Psoas muscle (tissue), 7 donors: ENCODE measurements at regions not wholly inside any gene's neighbourhood (a gene's known extent, or its start where the extent isn't known, plus 50 kb on each side); places are given as distances from the start of the nearest gene placed in this dataset.
"Not testable (repeated sequence)": the region's sequence is repeated elsewhere in the genome, so short reads cannot be mapped to it uniquely, and the experiment has no call there.

Experiments
- ATAC-seq, 4 donors: fragments of 200-7000 bp; cut with Tn5 transposase; one replicate each; pipeline ENCODE4 v1.9.1; 2020; ENCODE audit warnings: moderate library complexity in 3 of 4, mild to moderate bottlenecking in 2 of 4
- DNase-seq, 2 donors: peaks; one replicate each; pipeline ENCODE4 v3.0.0-alpha.2; 2020
- H3K27ac ChIP-seq: fragments of 200-600 bp; one replicate; pipeline ENCODE4 v1.8.0; 2022
- H3K27me3 ChIP-seq, 3 donors: fragments of 200-600 bp in 1 of 3; one replicate each; pipeline versions ENCODE4 v1.6.1 to v1.8.0; 2013 to 2022; ENCODE audit warnings: low read length in 2 of 3, mild to moderate bottlenecking in 2 of 3, moderate library complexity in 1 of 3; ENCODE audit not compliant: insufficient read depth in 3 of 3
- H3K36me3 ChIP-seq, 2 donors: fragments of 200-600 bp in 1 of 2; one replicate each; pipeline versions ENCODE4 v1.6.1 to v1.8.0; 2013 to 2022; ENCODE audit warnings: low read depth in 1 of 2, mild to moderate bottlenecking in 1 of 2, moderate library complexity in 1 of 2; ENCODE audit not compliant: insufficient read depth in 1 of 2
- H3K4me1 ChIP-seq: fragments of 200-600 bp; one replicate; pipeline ENCODE4 v1.8.0; 2022
- H3K4me3 ChIP-seq: fragments of 200-600 bp; one replicate; pipeline ENCODE4 v1.8.0; 2022; ENCODE audit warnings: mild to moderate bottlenecking
- H3K9me3 ChIP-seq: fragments of 200-600 bp; one replicate; pipeline ENCODE4 v1.8.0; 2022
- WGBS, 3 donors: extraction: QIAGEN DNeasy Blood & Tissue Kit; methylation state at CpG; one replicate each; pipeline versions ENCODE4 v1.1.6 to v1.1.7; 2013; 5-methylcytosine and 5-hydroxymethylcytosine counted together
- intact Hi-C, 2 donors: fragments of 100-400 bp; cut with DNase I; formaldehyde crosslinking; loops; one replicate each; pipeline versions ENCODE4 v1.11.0 to v1.14.2; 2022
- TF ChIP-seq, protein P1 (sequence below): fragments of 200-600 bp; IDR thresholded peaks from one replicate; pipeline ENCODE4 v1.8.0; 2022; ENCODE audit warnings: antibody characterized with exemption
- donor health status: healthy with polysubstance abuse.
- donor health status: DM: no; HTN: no; CAD: no; lungs with moderate emphysema.
- donor health status: Bipolar disorder and iron deficiency.
- donor health status: healthy.
- donor health status: DM: yes; HTN: yes; CAD: no.
- donor health status: DM: no; HTN: no; CAD: no.
- donor health status: DM: yes; HTN: yes; CAD: no.

- 24 to 27% (median 26%) methylated on average over 8 of the region's 8 CpGs for WGBS, 3 donors
These were observed 231.1 kb downstream of the ANKRD30B start for GRCh38 chr18:14978962-14979535.

DNA sequence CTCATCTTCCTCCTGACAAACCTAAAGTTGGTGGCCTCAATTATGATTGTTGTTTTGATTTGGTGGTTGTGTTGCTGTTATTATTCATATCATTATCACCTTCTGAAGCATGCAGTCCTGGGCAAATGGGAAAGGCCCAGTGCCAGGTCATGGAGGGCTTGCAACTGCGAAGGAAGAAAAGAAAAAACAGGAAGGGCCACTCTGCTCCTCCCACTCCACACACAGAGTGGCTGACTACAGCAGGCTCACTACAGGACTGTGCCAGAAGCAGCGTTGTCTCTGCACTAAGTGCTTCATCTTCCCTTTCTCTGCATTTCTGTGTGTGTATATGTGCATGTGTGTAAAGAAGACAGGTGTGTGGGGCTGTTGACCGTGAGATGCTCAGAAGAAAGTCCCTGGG is 231.9 kb downstream of the ANKRD30B start:
- TF ChIP-seq, protein P1, sequence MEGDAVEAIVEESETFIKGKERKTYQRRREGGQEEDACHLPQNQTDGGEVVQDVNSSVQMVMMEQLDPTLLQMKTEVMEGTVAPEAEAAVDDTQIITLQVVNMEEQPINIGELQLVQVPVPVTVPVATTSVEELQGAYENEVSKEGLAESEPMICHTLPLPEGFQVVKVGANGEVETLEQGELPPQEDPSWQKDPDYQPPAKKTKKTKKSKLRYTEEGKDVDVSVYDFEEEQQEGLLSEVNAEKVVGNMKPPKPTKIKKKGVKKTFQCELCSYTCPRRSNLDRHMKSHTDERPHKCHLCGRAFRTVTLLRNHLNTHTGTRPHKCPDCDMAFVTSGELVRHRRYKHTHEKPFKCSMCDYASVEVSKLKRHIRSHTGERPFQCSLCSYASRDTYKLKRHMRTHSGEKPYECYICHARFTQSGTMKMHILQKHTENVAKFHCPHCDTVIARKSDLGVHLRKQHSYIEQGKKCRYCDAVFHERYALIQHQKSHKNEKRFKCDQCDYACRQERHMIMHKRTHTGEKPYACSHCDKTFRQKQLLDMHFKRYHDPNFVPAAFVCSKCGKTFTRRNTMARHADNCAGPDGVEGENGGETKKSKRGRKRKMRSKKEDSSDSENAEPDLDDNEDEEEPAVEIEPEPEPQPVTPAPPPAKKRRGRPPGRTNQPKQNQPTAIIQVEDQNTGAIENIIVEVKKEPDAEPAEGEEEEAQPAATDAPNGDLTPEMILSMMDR: no peak
- Histone ChIP-seq H3K27me3 (no peaks in the 10 kb centered on the region), H3K36me3 (no peaks in the 10 kb centered on the region), H3K9me3 (no peaks in the 10 kb centered on the region), H3K27ac (no peak overlapping the region), H3K4me1 (no peaks in the 10 kb centered on the region), H3K4me3 (no peak overlapping the region)
- ATAC-seq (no peak), DNase-seq (no peak)
- intact Hi-C loops: no loop called here
- WGBS, 3 donors: 56 to 65% (median 65%) methylated on average over 3 of the region's 3 CpGs

More at GRCh38 chr18:14978962-14979535, 231.1 kb downstream of the ANKRD30B start:
- DNase-seq (no peak), ATAC-seq (no peak)
- Histone ChIP-seq H3K4me3 (no peak overlapping the region), H3K9me3 (no peaks in the 10 kb centered on the region), H3K27ac (no peak overlapping the region), H3K4me1 (no peaks in the 10 kb centered on the region), H3K36me3 (no peaks in the 10 kb centered on the region), H3K27me3 (no peaks in the 10 kb centered on the region)
- intact Hi-C loops: no loop called here
- TF ChIP-seq, protein P1: peak; percentile 16

DNA sequence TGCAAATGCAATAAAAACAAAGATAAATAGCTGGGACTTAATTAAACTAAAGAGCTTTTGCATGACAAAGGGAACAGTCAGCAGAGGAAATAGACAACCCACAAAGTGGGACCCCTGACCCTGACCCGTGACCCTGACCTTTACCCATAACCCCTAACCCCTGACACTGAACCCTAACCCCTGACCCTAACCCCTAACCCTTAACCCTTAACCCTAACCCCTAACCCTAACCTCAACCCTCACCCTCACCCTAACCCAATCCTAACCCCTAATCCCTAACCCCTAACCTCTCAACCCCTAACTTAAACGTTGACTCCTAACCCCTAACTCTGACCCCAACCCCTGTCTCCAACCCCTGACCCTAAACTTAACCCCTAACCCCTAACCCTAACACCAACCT is 236.6 kb downstream of the ANKRD30B start:
- ATAC-seq, DNase-seq, H3K27ac ChIP-seq, H3K9me3 ChIP-seq, H3K36me3 ChIP-seq, H3K27me3 ChIP-seq, H3K4me3 ChIP-seq, intact Hi-C loops, H3K4me1 ChIP-seq: not testable (repeated sequence)
- WGBS, 3 donors: 44 to 57% (median 48%) methylated on average over 2 of the region's 2 CpGs

- H3K4me3 ChIP-seq, DNase-seq, H3K27me3 ChIP-seq, H3K27ac ChIP-seq, H3K4me1 ChIP-seq, H3K36me3 ChIP-seq, intact Hi-C loops, ATAC-seq, H3K9me3 ChIP-seq: not testable (repeated sequence)
- WGBS, 3 donors: 88% methylated on average over 20 of the region's 20 CpGs
These were observed 237.5 kb downstream of the ANKRD30B start for GRCh38 chr18:14985291-14986013.

DNA sequence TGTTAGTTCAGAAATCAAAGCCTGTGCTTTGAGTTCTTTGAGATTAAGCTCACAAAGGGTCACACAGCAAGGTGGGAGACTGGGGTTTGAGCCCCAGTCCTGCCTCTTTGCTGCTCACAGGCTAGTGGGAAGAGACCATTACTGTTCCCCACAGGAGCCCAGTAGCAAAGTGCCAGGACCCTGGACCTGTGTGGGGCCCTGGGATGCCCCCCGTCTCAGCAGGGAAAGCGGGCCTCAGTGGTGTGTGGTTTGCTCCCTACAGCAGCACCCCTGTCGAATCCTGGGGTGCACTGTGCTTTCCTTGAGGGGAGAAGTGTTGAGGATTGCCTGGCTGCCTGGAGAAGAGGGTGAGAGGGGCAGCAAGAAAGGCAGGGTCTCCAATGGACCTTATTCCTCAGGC is 239.4 kb downstream of the ANKRD30B start:
- H3K4me1 ChIP-seq, ATAC-seq, H3K36me3 ChIP-seq, H3K27ac ChIP-seq, H3K9me3 ChIP-seq, H3K27me3 ChIP-seq, intact Hi-C loops, H3K4me3 ChIP-seq, DNase-seq: not testable (repeated sequence)
- WGBS, 3 donors: 69 to 78% (median 77%) methylated on average over 3 of the region's 3 CpGs

DNA sequence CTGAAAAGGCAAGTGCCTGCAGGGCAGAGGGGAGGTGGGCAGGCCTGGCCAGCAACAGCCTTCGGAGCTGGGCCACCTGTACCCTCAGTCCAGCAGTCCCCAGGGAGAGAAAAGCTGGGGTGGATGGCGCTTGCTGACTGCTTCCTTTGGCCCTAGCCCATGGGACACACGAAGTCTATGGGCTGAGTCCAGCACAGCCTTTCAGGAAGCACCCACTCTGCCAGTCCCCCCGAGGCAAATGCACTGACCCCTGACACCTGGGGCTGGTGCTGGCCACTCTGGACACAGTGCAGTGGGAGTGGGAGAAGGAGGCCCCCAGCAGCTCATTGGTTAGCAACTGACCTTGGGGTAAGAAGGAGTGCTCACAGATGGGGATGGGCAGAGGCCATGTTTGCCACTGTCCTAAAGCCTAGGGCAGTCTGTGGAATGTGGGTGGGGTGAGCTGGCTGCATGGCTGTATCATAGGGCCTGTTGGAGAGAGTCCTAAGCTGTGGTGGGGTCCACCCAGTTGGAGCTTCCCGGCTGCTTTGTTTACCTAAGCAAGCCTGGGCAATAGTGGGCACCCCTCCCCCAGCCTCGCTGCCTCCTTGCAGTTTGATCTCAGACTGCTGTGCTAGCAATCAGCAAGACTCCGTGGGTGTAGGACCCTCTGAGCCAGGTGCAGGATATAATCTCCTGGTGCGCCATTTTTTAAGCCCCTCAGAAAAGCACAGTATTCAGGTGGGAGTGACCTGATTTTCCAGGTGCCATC is 240.2 kb downstream of the ANKRD30B start:
- DNase-seq, H3K27ac ChIP-seq, H3K27me3 ChIP-seq, H3K9me3 ChIP-seq, H3K4me3 ChIP-seq, ATAC-seq, H3K36me3 ChIP-seq, intact Hi-C loops, H3K4me1 ChIP-seq: not testable (repeated sequence)
- WGBS, 3 donors: 65 to 74% (median 74%) methylated on average over 7 to 8 of the region's 8 CpGs

- WGBS, 3 donors: 50 to 71% (median 67%) methylated on average over 3 of the region's 3 CpGs
- H3K9me3 ChIP-seq, intact Hi-C loops, H3K4me3 ChIP-seq, H3K27me3 ChIP-seq, ATAC-seq, DNase-seq, H3K27ac ChIP-seq, H3K36me3 ChIP-seq, H3K4me1 ChIP-seq: not testable (repeated sequence)
These were observed 241.6 kb downstream of the ANKRD30B start for GRCh38 chr18:14989569-14989968.

GRCh38 chr18:14991934-14992445 is 244.0 kb downstream of the ANKRD30B start:
- H3K4me1 ChIP-seq, H3K27ac ChIP-seq, H3K4me3 ChIP-seq, H3K36me3 ChIP-seq, H3K27me3 ChIP-seq, intact Hi-C loops, DNase-seq, ATAC-seq, H3K9me3 ChIP-seq: not testable (repeated sequence)
- WGBS, 3 donors: 75 to 81% (median 77%) methylated on average over 5 to 7 of the region's 7 CpGs

DNA sequence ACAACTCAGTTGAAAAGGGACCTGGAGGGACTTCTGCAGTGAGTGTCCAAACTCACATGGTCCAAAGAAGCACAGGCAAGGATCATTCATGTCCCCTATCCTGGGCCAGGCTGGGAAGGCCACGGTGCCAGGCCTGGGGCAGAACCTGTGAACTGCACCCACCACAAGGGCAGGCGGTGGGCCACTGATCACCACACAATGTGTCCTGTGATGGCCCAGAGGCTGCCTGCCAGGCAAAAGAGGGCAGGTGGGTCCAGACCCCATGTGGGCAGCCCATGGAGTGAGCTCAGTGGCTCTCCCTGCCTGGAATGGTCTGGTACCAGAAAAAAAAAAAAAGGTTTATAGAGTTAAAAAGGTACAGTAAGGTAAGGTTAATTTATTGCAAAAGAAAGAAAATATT is 244.8 kb downstream of the ANKRD30B start:
- H3K4me1 ChIP-seq, DNase-seq, H3K4me3 ChIP-seq, intact Hi-C loops, H3K36me3 ChIP-seq, H3K9me3 ChIP-seq, H3K27ac ChIP-seq, ATAC-seq, H3K27me3 ChIP-seq: not testable (repeated sequence)
- 83 to 90% (median 85%) methylated on average over 2 of the region's 2 CpGs for WGBS, 3 donors
